ENCODE measurements at regions not wholly inside any gene's neighbourhood (a gene's known extent, or its start where the extent isn't known, plus 50 kb on each side); places are given as distances from the start of the nearest gene placed in this dataset.
"Not testable (repeated sequence)": the region's sequence is repeated elsewhere in the genome, so short reads cannot be mapped to it uniquely, and the experiment has no call there.

GRCh38 chr1:144065299-144066060 is 93.7 kb upstream of the FAM72C start:
- TF ChIP-seq, protein P1, sequence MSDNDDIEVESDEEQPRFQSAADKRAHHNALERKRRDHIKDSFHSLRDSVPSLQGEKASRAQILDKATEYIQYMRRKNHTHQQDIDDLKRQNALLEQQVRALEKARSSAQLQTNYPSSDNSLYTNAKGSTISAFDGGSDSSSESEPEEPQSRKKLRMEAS (IDR thresholded peaks at IDR 0.05), result not testable (repeated sequence)
- TF ChIP-seq HDAC2 (IDR thresholded peaks at IDR 0.05; ENCODE audit: borderline replicate concordance in 1 of 2, low read depth in 2 of 2, low read length in 2 of 2); POLR2A (IDR thresholded peaks at IDR 0.05; ENCODE audit: control extremely low read depth in 1 of 2, low read depth in 2 of 2, low read length in 2 of 2); BCL11A (IDR thresholded peaks at IDR 0.05; ENCODE audit: low read depth in 2 of 2, low read length in 2 of 2); EZH2 (IDR thresholded peaks at IDR 0.05; ENCODE audit: low read depth, low read length, severe bottlenecking); CTCF (IDR thresholded peaks at IDR 0.05; ENCODE audit: control extremely low read depth in 1 of 3, insufficient read depth in 1 of 3, low read depth in 1 of 3, low read length in 3 of 3); EP300 (IDR thresholded peaks at IDR 0.05; ENCODE audit: borderline replicate concordance in 1 of 2, low read depth in 2 of 2, low read length in 2 of 2); NRF1 (IDR thresholded peaks at IDR 0.05; ENCODE audit: low read depth, low read length); SP2 (IDR thresholded peaks at IDR 0.05; ENCODE audit: low read length); TCF12 (IDR thresholded peaks at IDR 0.05; ENCODE audit: low read depth, low read length): not testable (repeated sequence)
